ENCODE measurements at regions not wholly inside any gene's neighbourhood (a gene's known extent, or its start where the extent isn't known, plus 50 kb on each side); places are given as distances from the start of the nearest gene placed in this dataset.

DNA sequence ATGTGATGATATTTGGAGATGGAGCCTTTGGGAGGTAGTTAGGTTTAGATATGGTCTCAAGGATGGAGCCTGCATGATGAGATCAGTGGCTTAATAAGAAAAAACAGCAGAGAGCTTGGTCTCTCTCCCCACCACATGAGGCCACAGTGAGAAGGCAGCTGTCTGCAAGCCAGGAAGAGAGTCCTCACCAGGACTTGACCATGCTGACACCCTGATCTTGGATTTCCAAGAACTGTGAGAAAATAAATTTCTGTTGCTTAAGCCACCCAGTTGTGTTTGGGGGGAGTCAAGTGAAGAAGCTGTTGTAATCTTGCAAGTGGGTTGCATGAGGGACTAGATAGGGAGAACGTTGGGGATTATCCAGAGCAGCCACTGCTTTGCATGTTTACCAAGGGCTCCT is 62.3 kb upstream of the TNFAIP8L3 start:
- Mint-ChIP-seq H3K36me3 (ENCODE audit: low read depth) (no peaks in the 10 kb centered on the region), H3K9me3 (no peaks in the 10 kb centered on the region), H3K27me3 (peaks cover 17% of the 10 kb centered on the region), H3K4me3 (no peak overlapping the region), H3K4me1 (no peaks in the 10 kb centered on the region), H3K27ac (no peak overlapping the region)
- POLR2A ChIA-PET, result no interaction called here
- CTCF ChIA-PET, result no interaction called here
- no peak for DNase-seq

DNA sequence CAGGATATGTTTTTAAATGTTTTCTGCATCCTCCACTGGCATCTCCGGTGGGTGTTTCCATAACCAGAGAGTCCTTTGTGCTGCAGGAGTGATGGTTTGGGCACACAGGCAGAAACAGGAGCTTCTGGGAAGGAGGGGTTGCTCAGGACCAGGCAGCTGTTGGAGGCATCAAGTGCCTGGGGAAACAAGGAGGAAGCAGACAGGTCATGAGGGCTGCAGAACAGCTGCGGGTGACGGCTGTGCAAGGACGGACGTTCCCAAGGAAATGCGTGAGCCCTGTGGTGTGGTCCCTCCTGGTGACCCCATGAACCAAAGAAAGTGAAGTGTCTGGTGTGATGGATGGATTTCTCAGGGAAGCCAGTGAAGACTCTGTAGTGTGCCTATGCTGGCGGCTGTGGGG is 61.2 kb upstream of the TNFAIP8L3 start:
- DNase-seq, result no peak
- ChIA-PET CTCF (interaction anchor here (1.5 kb wide), 1 partner anchor 16 kb away, joined by 4 read pairs; no protein-coding TSS in a partner anchor), POLR2A (no interaction called here)
- Mint-ChIP-seq H3K9me3 (no peaks in the 10 kb centered on the region), H3K4me1 (no peaks in the 10 kb centered on the region), H3K27ac (no peak overlapping the region), H3K4me3 (no peak overlapping the region), H3K36me3 (ENCODE audit: low read depth) (no peaks in the 10 kb centered on the region), H3K27me3 (peaks cover 19% of the 10 kb centered on the region)

DNA sequence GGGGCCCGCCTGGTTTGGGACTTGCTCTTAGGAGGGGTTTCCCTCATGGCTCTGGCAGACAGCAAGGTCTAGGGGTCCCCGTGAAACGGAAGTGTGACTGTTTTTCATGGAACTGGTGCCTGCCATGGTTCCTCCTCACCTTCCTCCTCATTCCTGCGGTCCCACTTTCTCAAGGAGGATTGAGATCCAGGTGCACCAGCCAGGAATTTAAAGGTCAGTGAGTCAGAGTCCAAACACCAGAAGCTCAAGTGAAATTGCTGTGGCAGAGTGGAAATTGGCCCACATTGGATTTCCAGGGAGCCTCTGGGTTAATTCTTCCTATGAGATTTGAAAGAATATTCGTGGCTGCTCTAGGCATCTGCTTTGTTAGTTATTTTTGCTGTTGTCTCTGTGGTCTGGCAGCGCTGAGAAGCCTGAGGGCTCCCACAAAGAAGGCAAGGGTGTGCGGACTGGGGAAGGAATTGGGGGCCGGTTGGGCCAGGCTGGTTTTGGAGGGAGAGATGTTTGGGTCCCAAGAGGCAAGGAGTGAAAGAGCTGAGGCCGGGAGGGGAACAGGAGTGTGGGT is 60.4 kb upstream of the TNFAIP8L3 start:
- DNase-seq, result no peak
- Mint-ChIP-seq H3K36me3 (ENCODE audit: low read depth) (no peaks in the 10 kb centered on the region), H3K4me1 (no peaks in the 10 kb centered on the region), H3K27ac (no peak overlapping the region), H3K9me3 (no peaks in the 10 kb centered on the region), H3K27me3 (peaks cover 19% of the 10 kb centered on the region), H3K4me3 (no peak overlapping the region)
- ChIA-PET CTCF (interaction anchor here (1.5 kb wide), 1 partner anchor 17 kb away, joined by 4 read pairs; no protein-coding TSS in a partner anchor), POLR2A (no interaction called here)
